ENCODE measurements at regions not wholly inside any gene's neighbourhood (a gene's known extent, or its start where the extent isn't known, plus 50 kb on each side); places are given as distances from the start of the nearest gene placed in this dataset.

GRCh38 chr19:30783936-30784335 lies 411.8 kb downstream of the ZNF536 start:
- H3K36me3 ChIP-seq (ENCODE audit: control insufficient read depth in 2 of 4, insufficient read depth in 4 of 4, low read length in 3 of 4), result no peaks in the 10 kb centered on the region
- H2AK5ac ChIP-seq (ENCODE audit: low read depth, low read length), result no peak overlapping the region
- ChIA-PET POLR2A (ENCODE audit: partially characterized antibody) (interaction anchor here (1.2 kb wide), 1 partner anchor 21 kb away, joined by 3 read pairs; no protein-coding TSS in a partner anchor), CTCF (ENCODE audit: partially characterized antibody) (interaction anchor here (0.6 to 2.8 kb wide), 31 partner anchors 8 to 1576 kb away, joined by 3 to 18 read pairs (median 4); no protein-coding TSS in a partner anchor)
- H3K9ac ChIP-seq (replicated peaks in 1 of 4; ENCODE audit: extremely low read depth in 1 of 4, low read depth in 3 of 4, low read length in 3 of 4), result no peak overlapping the region
- no peak overlapping the region for H3K18ac ChIP-seq (ENCODE audit: extremely low read depth, low read length)
- H2BK15ac ChIP-seq (ENCODE audit: low read length), result no peak overlapping the region
- no peaks in the 10 kb centered on the region for H3K27me3 ChIP-seq (replicated peaks in 1 of 4; ENCODE audit: control insufficient read depth in 3 of 4, extremely low read depth in 1 of 4, insufficient read depth in 3 of 4, low read length in 3 of 4)
- TF ChIP-seq EZH2 (IDR thresholded peaks at IDR 0.05; ENCODE audit: low read depth, low read length, severe bottlenecking), result no peak
- no peak for TF ChIP-seq CBX5 (IDR thresholded peaks at IDR 0.05; ENCODE audit: low read depth, low read length)
- TF ChIP-seq CEBPB (IDR thresholded peaks at IDR 0.05; ENCODE audit: low read depth, low read length), result no peak
- no peak for TF ChIP-seq POLR2A (IDR thresholded peaks at IDR 0.05; ENCODE audit: control extremely low read depth in 1 of 2, low read depth in 2 of 2, low read length in 2 of 2)
- no peak for TF ChIP-seq SP1 (IDR thresholded peaks at IDR 0.05; ENCODE audit: low read depth, low read length)
- no peak for TF ChIP-seq CREB1 (IDR thresholded peaks at IDR 0.05)
- no peak for TF ChIP-seq ATF3 (IDR thresholded peaks at IDR 0.05; ENCODE audit: insufficient read depth, low read depth, low read length)
- no peak for TF ChIP-seq SRF (IDR thresholded peaks at IDR 0.05; ENCODE audit: low read depth, low read length)
- no peak for TF ChIP-seq BACH1 (IDR thresholded peaks at IDR 0.05; ENCODE audit: low read length)
- TF ChIP-seq CHD2 (IDR thresholded peaks at IDR 0.05; ENCODE audit: low read length), result no peak
- TF ChIP-seq TEAD4 (IDR thresholded peaks at IDR 0.05; ENCODE audit: low read depth, low read length), result no peak
- TF ChIP-seq TCF12 (IDR thresholded peaks at IDR 0.05; ENCODE audit: low read depth, low read length), result no peak
- no peak for TF ChIP-seq EP300 (IDR thresholded peaks at IDR 0.05; ENCODE audit: borderline replicate concordance in 1 of 2, low read depth in 2 of 2, low read length in 2 of 2)
- no peak for TF ChIP-seq RNF2 (IDR thresholded peaks at IDR 0.05; ENCODE audit: borderline replicate concordance, low read depth, low read length, missing control alignments, poor library complexity, severe bottlenecking)
- TF ChIP-seq TAF7 (optimal IDR thresholded peaks at IDR 0.05; ENCODE audit: borderline replicate concordance, low read depth, low read length), result no peak
- TF ChIP-seq KDM5A (IDR thresholded peaks at IDR 0.05; ENCODE audit: low read length), result no peak
- H3K9me3 ChIP-seq (ENCODE audit: insufficient read depth in 2 of 2, low read depth in 1 of 2, low read length in 1 of 2), result no peaks in the 10 kb centered on the region; a peak in 1 of 4 replicates
- H3K56ac ChIP-seq (replicated peaks; ENCODE audit: insufficient read length, low read depth, low read length), result no peak overlapping the region
- no peak overlapping the region for H3K23ac ChIP-seq (ENCODE audit: insufficient read length)
- 87% methylated on average over 9 of the region's 9 CpGs; no CpG with 5 or more reads in 1 of the 2 experiments for WGBS, 2 experiments (ENCODE audit: extremely low coverage in 1 of 2, insufficient coverage in 1 of 2, insufficient read length in 1 of 2, insufficient replicate concordance in 2 of 2, low coverage in 1 of 2, low lambda C conversion rate in 2 of 2, missing lambda C conversion rate in 1 of 2)
- H3K4me2 ChIP-seq (ENCODE audit: insufficient read depth in 1 of 2, low read depth in 2 of 2, low read length in 2 of 2), result no peak overlapping the region
- H3K23me2 ChIP-seq (ENCODE audit: low read depth, low read length), result no peaks in the 10 kb centered on the region
- no peak overlapping the region for H2BK120ac ChIP-seq (replicated peaks; ENCODE audit: low read depth, low read length)
- H2AFZ ChIP-seq (ENCODE audit: low read length), result no peak overlapping the region
- H2BK20ac ChIP-seq (ENCODE audit: low read length), result no peak overlapping the region
- H3K4me1 ChIP-seq (replicated peaks in 1 of 4; ENCODE audit: control insufficient read depth in 3 of 4, insufficient read depth in 4 of 4, low read length in 3 of 4), result no peaks in the 10 kb centered on the region
- H2BK12ac ChIP-seq (ENCODE audit: low read depth, low read length), result no peak overlapping the region
- H4K5ac ChIP-seq (ENCODE audit: insufficient read length, low read depth, low read length), result no peak overlapping the region
- H2BK5ac ChIP-seq (ENCODE audit: low read depth, low read length), result no peak overlapping the region
- H3K79me1 ChIP-seq (ENCODE audit: low read depth, low read length), result no peaks in the 10 kb centered on the region
- H3K27ac ChIP-seq (ENCODE audit: low read depth, low read length), result no peak overlapping the region
- no peak overlapping the region for H3K14ac ChIP-seq (ENCODE audit: insufficient read length)
- no peak overlapping the region for H4K8ac ChIP-seq (ENCODE audit: extremely low read depth, insufficient read depth, low read length)
- no peak for DNase-seq (ENCODE audit: low read depth in 1 of 2, low spot score in 2 of 2)
- no peaks in the 10 kb centered on the region for H3K79me2 ChIP-seq (ENCODE audit: control insufficient read depth in 1 of 2, insufficient read depth in 2 of 2, low read length in 2 of 2)
- H4K91ac ChIP-seq (replicated peaks; ENCODE audit: insufficient read length, low read length), result no peak overlapping the region
- H3K4ac ChIP-seq (replicated peaks; ENCODE audit: insufficient read length, low read depth, low read length), result no peak overlapping the region
- FAIRE-seq, result no peak
- no peak overlapping the region for H3K4me3 ChIP-seq (ENCODE audit: extremely low read depth in 1 of 4, insufficient read depth in 2 of 4, low read depth in 3 of 4, low read length in 4 of 4)
- no peaks in the 10 kb centered on the region for H4K20me1 ChIP-seq (replicated peaks in 1 of 2; ENCODE audit: control insufficient read depth in 1 of 2, insufficient read depth in 2 of 2, low read length in 2 of 2)
